GM21390 (cell line): ENCODE measurements at regions not wholly inside any gene's neighbourhood (a gene's known extent, or its start where the extent isn't known, plus 50 kb on each side); places are given as distances from the start of the nearest gene placed in this dataset.
"Not testable (repeated sequence)": the region's sequence is repeated elsewhere in the genome, so short reads cannot be mapped to it uniquely, and the experiment has no call there.

Experiments
- ATAC-seq: cut with Tn5 transposase; IDR thresholded peaks from one replicate; pipeline ENCODE4 v1.9.1; 2021; ENCODE audit not compliant: unreplicated experiment

DNA sequence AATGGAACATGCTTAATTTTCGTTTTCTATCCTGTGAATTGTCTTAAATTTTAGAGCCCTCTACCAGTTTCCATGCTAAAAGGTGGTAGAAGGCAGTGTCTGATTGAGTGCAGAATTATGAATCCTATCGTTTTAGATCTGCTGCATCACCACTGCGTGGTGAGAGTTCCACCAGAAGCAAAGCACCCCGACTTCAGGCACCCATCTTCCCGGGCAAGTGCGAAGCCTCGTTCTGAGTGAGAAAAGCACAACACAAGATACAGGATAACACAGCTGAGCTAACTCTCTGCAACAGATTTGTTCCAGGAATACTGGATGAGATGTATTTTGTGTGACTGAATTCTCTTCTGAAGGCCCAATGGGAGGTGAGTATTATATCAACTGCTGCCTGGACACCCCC is 471.5 kb downstream of the EIPR1 start:
- ATAC-seq: no peak

DNA sequence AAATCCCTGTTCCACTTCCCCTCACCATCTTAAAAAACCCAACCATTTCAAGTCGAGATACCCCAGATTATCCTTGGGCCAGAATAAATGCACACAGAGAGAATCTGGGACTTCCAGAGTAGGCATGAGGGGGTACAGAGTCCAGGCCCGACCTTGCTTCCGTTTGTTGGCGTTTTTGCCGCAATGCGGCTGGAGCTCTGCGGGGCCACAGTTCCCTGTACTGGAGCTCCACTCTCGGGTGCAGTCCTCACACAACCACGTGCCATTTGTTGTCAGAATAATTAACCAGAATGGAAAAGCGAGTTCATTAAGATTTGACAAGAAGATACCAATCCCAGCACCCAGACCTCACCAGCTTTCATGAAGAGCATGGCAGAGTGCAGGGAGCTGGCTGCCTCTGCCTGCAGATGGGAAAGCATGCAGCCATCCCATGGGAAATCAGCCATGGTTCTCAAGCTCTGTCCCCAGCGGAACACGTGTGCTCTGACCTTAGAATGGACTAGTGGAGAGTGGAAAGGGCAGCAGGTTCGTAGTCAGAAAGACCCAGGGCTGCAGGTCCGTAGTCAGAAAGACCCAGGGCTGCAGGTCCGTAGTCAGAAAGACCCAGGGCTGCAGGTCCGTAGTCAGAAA is 472.8 kb downstream of the EIPR1 start:
- no peak for ATAC-seq

DNA sequence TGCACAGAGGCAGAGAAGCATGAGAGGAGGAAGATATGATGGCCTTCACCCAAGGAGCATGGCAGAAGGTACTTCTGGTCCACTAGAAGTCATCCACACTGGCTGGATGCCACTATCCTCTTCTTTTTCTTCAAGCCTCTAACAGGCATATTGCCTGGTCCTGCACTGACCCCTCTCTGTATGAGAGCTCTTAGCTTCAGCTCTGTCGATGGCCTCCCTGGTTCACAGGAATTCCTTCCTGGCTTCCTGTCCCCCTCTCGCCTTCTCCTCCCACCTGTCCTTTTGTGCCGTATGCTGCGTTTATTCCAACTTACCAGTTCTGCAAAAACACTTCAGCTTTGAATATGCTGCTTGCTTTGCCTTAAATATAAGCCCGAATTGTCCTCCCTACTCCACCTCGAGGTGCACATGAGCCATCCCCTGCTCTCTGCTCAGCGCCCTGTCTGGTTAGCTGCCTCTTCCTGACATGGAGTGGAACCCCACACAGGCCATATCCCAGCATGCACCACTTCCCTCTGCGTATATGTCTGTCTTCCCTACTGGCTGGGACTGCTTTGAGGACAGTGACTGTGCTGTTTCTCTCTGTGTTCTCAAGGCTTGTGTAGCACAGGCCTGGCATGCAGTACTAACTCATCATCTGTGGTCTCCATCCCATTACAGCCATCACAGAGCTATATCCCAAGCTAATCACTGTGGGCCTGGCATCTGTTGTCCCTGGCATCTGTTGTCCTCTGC is 474.9 kb downstream of the EIPR1 start:
- ATAC-seq: no peak

DNA sequence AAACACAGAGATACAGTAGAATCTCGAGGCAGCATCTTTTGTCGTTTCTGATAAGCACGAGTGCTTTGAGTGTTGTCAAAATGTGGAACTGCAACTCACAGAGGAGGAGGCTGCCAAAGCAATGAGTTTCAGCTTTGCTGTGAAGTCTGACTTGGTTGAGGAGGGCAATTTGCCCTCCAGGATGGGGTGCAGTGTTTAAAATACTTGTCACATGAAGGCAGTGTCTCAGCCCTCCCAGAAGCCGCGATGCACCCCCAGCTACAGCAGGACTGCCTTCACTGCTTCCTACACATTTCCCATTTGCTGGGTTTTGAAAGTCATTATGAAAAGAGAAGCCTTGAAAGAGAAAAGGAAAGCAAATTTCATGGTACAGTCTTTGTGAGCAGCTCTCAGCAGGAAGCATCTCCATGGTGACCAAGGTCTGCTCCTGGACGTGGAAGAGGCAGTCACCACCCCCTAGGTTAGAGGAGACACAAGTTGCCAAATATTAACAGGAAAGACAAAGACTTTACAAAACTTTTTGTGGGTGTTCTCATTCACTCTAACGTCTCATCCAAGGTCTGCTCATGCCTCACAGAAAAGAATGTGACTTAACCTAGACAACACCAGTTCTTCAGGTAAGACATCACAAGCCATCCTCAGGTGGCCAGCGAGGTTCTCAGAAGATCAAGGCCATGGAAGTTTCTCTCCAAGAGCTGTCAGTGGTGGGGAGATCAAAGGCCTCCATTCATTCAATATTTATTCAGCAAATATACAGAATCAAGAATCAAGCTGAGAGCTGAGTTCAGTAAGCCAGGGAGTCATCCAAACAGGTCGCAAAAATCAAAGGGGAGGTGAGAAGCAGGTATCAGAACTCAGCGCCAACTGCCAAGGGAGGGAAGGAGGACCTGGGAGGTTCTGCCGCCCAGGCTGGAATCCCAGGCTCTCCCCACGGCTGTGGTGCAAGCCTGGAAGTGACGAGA is 476.0 kb downstream of the EIPR1 start:
- ATAC-seq: peak; percentile 87

DNA sequence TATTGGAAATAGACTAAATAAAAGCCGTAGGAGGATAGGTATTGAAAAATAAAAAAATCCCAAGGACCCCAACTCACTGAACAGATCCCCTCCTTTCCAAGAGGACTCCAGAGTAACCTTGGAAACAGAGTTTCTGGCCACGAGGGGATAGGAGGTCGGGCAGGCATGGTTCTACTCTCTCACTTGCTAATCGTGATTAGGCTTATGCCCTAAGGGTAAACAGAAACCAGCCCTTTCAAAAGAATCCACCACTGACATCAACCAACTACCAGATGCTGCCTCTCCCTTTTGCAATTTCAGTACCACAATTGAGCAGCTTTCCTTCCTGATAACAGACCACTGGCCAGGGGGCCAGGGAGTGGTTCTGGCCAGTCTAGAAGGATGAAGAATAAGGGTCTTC is 477.8 kb downstream of the EIPR1 start:
- ATAC-seq: no peak

DNA sequence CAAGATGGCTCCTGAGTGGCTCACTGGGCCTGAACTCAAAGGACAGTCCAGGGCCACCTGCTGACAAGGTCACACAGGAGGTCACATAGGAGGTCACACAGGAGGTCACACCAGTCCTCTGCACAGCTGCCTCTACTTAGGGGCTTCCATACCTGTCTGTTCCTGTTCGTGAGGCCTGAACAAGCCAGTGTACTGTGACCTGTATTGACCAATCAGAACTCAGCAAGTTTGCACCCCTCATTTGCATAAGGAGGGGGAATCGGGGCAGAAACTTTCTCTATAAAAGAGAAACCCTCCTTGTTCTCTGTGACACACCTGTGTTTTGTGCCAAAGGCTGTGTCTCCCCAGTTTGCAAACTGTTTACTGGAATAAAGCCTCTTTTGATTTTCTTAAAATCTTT is 478.9 kb downstream of the EIPR1 start:
- ATAC-seq: no peak

DNA sequence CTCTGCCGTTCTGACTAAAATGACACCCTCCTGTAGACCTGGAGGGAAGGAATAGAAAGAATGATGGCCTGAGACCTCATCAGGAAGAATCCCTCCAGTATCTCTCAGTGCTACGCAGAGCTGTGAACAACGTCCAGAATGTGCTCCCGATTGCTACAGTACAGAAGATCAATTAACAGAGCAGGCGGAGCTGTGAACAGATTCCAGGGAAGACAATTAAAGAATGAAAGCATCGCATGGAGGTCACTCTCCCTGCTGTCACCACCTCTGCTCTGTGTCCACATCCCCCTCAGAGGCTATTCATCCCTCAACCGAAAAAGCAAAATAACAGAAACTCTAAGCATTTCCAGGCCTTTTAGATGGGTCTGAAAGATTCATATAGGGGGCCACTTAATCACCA is 481.0 kb downstream of the EIPR1 start:
- no peak for ATAC-seq

DNA sequence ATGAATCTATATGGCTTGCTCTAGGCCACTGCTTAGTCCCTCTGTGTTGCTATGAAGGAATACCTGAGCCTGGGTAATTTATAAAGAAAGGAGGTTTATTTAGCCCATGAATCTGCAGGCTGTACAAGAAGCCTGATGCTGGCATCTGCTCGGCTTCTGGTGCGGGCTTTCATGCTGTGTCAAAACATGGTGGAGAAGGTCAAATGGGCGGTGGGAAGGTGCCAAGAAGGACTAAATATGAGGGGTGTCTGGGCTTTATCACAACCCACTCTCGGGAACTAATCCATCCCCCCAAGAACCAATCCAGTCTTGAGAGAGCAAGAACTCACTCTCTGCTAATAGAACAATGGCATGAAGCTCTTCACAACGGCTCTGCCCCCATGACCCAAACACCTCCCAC is 481.6 kb downstream of the EIPR1 start:
- ATAC-seq: no peak

DNA sequence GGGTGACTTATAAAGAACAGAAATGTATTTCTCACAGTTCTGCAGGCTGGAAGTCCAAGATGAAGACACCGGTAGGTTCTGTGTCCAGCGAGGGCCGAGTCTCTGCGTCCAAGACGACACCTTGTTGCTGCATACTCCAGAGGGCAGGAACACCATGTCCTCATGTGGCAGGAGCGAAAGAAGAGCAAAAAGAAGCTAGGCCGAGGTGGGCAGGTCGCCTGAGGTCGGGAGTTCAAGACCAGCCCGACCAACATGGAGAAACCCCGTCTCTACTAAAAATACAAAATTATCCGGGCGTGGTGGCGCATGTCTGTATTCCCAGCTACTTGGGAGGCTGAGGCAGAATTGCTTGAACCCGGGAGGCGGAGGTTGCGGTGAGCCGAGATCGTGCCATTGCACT is 483.6 kb downstream of the EIPR1 start:
- not testable (repeated sequence) for ATAC-seq

DNA sequence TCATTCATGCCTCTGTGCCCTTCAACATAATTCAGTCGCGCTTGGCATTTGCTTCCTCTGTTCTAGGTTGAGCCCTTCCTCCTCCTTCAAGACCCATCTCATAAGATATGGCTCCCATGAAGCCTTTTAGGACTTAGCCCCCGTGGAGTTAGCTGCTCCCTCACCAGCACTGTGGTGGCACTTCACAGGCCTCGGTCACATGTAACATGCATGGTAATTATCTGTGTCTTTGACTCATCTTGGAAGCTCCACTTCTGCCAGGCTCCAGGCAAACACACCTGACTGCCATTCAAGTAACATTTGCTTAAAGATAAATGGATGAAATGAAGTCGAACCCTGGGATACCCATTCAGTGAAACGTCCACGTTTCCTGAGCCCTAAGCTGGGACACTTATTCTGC is 484.7 kb downstream of the EIPR1 start:
- ATAC-seq: no peak

DNA sequence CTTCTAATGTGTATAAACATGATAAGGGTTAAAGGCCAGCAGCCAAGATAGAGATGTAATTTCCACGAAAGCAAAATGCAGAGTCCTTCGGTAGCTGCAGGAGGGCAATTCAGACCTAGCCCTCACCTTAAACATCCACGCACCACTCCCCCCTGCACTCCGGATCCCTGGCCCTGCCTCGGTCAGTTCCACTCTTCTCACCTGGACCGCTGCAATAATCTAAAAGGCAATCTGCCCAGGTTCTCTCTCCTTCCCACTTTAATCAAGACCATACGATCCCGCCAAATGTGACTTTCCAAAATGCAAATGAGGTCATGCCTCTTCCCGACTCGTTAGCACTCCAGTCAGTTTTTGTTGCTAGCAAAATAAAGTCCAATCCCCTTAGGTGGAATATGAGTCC is 485.2 kb downstream of the EIPR1 start:
- no peak for ATAC-seq

DNA sequence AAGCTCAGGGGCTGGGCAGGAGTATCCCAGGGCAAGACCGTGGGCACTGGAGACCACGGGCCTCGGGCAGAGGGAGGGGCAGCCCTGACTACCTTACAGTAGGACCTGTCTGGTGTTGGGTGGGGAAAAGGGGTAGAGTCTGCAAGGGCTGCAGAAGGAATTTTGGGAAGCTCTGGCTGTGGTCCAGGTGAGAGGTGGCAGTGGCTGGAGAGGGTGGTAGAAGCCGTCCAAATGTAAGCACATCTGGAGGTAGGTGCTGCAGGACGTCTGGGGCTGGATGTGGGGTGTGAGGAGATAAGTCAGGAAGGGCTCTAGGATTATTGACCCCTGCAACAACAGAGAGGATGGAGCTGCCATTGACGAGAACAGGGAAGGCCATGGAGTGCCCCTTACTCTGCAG is 486.7 kb downstream of the EIPR1 start:
- ATAC-seq: no peak

DNA sequence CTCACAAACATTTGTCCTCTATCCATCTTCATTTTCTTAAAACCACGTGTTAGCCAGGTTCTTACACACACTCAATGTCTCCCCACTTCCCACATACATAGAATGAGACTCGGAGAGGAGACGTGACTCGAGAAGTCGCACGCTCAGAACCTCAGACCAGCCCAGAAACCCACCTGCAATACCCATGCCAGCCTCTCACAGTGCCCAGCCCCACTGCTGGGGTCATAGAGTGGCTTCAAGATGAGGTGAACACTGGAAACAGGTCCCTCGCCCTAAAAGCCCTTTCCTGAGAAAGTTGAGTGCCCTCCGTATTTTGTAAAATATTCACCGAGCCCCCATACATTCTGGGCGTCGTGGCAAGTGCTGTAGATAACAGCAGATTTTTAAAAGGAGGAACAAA is 487.4 kb downstream of the EIPR1 start:
- no peak for ATAC-seq

DNA sequence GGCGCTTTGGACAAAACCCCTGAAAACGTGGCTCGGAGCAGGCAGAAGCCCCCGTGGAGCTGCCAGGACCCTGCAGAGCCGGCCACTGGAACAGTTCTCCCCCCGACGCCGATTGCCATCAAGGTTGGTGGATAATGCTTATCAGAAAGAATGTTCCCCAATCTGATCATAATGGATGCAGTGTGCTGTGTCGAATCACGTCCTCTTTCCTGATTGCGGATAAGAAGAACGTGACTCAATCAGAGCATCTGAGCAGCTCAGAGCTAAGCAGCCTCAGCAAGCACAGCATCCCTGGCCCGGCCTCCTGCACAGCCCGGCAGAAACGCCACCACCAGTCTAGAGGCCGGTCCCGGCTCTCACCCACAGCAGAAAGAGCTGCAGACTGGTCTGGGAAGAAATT is 488.0 kb downstream of the EIPR1 start:
- ATAC-seq: no peak

DNA sequence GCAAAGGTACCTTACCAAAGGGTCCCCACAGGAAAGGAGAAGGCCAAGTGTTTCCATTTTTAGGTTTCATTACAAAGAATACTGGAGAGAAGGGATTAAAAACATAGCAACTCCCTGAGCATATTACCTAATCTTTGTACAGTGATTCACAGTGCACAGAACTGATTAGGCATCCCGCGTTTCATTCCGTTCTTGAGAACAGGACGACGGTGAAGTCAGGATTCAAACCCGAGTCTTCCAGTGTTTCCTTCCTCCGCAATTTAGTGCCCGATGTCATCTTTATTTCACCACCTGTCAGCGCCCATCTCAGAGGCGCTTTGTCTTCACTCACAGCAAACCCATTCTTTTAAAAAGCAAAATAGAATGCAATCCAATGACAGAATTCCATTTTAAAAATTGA is 488.5 kb downstream of the EIPR1 start:
- ATAC-seq: no peak

DNA sequence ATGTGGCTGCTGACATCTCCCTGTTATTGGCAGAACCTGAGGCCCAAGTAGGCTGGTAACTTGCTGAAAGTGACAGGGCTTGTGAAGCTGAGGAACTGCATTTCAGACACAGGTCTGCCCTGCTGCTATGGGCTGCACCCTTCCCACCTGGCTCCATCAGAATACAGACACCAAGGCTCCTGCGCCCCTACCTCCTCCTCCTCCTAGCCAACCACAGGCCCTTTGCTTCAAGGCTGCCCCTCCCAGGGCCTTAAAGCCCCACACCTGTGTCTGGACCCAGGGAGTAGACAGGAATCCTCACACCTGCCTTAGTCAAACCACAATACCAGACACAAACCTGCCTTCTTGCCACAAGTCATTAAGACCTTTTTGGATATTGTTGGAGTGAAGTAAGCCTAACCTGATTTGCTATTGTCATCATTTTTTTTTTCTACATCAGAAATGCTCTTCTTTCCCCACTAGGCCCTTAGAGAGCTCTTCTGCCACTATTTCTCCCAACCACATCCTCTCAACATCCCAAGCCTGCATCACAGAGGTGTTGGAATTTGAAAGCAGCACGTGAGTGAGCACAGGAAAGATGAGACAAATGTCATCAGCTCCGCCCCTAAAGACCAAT is 489.7 kb downstream of the EIPR1 start:
- ATAC-seq: no peak

DNA sequence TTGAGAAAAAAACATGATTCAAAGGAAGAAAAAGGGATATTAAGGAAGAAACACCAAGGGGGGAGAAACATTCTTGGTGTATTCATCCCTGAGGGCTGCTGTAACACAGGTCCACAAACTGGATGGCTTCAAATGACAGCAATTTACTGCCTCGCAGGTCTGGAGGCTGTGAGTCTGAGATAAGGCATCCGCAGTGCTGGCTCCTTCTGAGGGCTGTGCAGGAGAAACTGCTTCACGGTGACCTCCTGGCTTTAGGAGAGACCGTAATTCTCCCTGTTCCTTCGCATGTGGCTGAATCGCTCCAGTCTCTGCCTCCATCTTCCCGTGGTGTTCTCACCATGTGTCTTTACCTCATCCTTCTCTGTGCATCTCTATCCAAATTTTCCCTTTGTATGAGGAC is 490.7 kb downstream of the EIPR1 start:
- no peak for ATAC-seq

DNA sequence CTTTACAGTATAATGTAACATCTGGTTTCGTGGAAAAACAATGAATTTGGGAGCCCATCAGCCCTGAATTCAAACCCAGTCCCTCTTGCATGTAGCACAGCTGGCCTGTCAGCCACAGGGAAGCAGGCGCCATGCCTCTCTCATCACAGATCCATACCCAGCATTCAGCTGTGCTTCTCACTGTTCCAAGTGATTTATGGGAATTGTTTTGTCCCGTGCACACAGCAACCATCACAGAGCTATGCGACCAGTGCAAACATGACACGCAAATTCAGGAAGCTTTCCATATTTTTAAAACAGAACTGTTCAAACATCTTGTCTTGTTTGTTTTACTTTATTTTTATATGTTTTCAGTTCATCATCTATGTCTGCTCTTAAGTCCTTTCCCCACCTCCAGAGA is 496.1 kb downstream of the EIPR1 start:
- no peak for ATAC-seq

DNA sequence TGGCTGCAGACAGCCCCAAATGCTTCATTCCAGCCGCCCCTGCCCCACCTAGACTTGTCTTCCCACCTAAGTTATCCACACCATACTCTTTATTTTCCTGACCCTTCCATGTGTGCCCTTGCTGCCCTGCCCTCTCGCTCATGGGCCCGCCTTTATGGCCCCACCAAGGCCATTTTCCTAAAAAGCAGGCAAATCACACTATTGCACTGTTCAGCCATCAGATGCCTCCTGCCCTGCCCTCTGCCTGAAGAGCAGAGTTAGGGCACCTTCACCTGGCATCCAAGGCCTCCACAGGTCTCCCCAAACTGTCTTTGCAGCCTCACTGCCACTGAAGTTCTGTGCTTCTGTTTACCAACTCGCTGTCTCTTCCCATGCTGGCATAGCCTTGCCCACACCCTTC is 496.7 kb downstream of the EIPR1 start:
- ATAC-seq: no peak

DNA sequence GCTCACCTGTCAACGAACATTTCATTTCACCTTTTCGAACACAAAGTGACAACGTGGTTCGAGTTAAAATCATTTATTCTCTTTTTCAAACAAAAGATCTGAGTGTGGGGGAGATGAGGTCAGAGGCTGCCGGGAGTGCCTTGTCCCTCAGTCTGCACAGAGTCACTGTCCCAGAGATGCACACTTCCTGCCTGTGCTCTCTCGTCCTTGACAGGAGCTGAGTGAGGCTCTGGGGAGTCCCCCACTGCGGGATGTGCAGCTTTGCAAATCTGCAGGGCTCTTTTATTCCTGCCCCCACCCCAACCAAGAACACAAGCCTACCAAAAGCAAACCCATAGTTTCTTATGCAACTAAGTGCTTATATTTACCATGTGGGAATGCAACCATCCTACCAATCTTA is 497.8 kb downstream of the EIPR1 start:
- peak; percentile 98 for ATAC-seq

DNA sequence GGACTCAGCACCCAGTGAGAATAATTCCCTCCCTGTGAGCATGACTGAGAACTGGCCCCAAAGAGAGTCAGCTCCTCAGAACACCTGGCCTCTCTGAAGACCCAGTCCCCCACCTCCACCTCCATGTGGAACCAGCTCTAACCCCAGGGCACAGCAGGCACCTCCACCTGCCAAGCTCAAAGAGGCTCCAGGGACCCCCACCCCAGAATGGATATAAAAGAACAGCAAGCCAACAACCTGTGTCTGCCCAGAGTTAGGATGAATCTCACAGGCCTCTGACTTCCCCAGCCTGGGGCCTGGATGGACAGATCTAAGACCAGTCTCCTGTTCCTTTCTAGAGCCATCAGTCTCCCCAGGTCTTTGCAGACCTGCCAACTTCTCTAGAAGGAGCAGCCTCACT is 498.5 kb downstream of the EIPR1 start:
- ATAC-seq: no peak
